HG03432 (cell line): ENCODE measurements at regions not wholly inside any gene's neighbourhood (a gene's known extent, or its start where the extent isn't known, plus 50 kb on each side); places are given as distances from the start of the nearest gene placed in this dataset.

Experiments
- ATAC-seq: cut with Tn5 transposase; IDR thresholded peaks from one replicate; pipeline ENCODE4 v1.9.1; 2021; ENCODE audit warnings: mild to moderate bottlenecking, moderate library complexity; ENCODE audit not compliant: unreplicated experiment

DNA sequence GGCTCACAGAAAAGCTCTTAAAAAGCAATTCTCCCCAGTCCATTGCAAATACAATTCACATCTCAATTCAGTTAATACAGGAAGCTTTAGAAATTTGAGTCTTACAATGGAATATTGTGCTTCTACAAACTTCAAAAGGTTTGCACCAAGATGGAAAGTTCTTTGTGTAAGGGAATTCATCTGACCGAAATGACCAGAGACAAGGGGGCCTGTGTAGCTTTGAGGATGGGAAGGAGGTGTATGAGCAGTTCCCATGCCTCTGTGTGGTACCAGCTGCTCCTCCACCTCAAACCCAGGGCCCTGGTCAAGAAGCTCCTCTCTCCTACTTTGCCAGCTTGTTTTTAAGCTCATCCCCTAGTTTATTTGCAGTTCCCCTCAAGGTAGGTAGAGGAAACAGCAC is 312.8 kb upstream of the PKDCC start:
- no peak for ATAC-seq

DNA sequence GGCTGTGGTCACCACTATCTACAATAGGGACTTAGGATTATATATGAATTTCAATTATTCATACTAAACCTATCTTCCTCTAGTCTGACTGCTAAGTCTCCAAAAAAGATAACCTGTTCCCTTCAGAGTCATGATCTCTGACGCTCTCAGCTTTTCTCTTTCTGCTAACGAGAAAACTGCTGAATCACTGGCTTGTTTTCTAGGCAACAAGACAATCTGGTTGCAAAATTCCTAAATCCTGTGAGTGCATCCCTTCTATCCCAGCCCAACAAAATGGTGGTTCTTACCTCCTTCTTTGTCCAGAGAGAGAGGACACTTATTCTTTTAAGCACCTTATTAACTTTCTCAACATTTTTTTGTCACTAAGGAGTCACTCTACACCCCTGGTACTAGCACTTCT is 312.3 kb upstream of the PKDCC start:
- ATAC-seq: no peak

DNA sequence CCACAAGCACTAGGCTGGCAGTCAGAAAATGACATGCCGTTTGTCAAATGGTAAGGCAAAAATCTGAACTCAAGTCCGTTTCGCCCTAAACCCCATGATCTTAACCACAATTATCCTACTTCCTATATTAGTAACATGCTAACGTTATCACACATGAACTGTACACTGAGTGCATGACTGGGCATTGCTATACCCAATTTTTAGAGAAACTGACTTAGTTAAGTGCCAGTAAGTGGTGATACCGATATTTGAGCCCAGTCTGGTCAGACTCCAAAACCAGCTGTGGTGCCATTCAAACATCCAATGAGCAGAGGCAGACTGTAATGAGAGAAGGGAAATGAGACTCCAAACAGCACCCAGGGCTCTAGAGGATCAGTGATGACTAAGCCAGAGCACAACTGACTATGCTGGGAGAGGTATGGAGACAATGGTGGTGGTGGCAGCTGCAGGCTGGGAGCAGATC is 311.7 kb upstream of the PKDCC start:
- peak; percentile 95 for ATAC-seq

DNA sequence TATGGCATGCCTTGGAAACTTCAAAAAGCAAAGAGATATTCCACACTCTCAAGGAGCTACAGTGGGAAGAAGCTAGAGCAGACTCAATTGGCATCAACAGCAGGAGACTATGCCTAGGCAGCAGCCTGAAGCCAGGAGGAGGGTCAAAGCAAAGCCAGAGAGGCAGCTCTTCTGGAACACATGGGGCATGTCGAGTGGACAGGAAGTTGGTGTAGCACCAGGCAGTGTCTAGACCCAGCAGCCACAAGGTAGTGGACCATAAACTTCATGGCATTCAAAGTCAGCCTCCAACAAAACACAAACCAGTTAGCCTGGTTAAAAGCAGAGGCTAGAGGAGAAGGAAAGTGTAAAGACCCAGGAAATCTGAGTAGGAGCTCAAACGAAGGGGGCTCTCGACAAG is 311.2 kb upstream of the PKDCC start:
- peak; percentile 44 for ATAC-seq

DNA sequence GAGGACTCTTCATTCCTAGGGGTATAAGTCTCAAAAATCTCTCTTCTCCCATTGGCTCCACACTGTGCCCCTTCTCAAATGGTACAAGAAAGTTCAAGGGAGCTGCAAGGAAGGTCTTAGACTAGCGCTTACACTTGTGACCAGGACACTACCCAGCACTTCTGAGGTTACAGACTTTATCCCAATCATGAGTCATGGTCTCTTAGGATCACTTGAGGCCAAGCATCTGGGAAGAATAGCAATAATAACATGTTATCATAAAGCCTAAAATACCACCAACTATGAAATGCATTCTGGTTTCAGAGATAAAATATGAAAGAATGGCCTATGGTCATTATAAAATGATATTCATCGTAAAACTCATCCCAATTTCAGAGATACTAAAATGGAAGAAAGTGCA is 309.9 kb upstream of the PKDCC start:
- ATAC-seq: no peak

DNA sequence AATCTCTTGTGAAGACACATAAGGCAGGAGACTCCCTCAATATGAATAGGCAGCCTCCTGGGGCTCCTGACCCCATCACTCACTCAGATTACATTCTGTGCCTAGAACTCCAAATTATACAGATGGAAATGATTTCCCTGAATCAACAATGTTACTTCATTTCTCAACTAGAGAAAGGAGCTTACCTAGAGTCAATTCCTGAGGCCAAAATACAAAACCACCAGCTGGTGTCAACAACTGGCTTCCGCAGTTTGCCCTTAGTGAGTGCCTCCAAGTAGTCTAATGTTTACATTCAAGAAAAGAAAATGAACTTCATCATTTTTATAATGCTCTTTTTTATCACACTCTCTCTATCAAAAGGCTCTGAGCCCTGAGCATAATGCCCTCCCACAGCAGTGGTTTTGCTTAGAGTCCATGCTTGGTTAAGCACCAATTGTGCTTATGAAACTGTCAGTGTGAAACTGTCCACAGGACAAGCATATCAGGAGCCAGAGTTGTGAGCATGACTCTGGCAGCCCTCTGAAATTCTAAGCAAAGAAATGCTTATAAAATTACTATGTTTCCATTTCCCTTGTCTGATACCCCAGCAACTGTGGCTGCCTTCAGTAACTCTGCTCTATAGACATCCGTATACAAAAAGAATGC is 305.7 kb upstream of the PKDCC start:
- peak; percentile 99 for ATAC-seq

DNA sequence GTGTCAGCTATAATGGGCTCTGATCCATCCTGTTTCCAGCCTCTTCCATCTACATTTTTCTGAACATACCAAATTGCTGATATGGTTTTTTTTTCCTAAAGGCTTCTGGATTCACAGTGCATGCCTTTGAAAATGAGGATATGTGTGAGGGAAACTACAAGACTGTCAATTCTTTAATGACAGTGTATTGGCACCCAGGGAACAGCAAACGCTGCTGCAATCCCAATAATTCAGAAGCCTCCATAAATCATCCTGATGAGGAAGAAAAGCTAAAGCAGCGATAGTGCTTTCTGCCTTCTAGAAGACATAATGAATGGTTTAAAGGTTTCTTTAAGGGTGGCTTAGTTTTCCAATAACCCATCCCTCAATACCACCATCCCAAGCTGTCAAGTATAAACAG is 304.5 kb upstream of the PKDCC start:
- no peak for ATAC-seq

DNA sequence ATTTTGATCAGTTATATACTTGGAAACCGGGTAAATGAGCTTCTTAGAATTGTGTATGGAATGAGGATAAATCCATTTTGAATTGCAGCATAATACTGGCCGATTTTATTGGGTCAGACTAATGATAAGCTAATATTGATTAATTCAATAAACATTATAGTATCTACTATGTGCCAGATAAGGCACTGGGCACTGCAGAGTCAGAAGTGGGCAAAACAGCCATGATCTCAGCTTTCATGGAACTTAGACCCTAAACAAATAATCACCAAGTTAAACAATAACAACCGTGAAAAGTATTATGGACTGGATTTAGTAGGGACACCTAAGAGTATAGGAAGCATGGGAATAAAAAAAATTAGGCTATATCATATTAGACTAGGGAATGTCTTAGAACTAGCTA is 297.0 kb upstream of the PKDCC start:
- ATAC-seq: no peak

DNA sequence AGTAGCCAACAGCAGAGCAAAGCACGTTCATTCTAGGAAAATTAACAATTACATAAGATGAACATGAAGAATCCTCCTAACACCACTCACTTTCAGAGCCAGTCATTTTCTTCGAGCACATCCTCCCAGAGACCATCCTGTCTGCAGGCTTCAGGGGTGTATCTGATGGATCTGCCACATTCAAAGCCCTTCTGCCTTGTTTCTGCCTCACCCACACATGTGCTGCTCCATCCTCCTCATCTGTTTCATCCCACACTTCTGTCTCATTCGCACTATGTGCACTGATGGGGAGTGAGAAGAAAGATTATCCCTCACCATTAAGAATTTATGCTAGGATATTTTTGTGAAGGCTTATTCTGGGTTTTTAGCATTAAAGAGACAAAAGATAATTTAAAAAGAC is 287.9 kb upstream of the PKDCC start:
- ATAC-seq: no peak

DNA sequence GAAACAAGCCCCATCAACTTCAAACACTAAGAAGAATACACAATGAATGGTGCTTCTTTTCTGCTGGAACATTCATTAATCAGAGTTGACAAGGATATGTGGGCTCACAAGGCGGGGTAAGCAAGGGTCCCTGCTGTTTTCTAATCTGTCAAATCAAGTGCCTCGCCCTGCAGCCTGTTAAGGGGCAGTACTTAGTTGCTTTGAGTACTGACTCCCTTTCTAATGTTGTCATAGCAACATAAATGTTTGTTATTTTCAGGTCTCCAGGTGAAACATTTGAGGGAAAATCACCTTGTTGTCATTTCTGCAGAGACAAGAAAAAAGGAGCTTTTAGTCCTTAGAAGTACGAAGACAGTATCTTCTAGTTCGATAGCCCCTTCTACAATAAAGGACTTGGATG is 284.7 kb upstream of the PKDCC start:
- ATAC-seq: no peak

DNA sequence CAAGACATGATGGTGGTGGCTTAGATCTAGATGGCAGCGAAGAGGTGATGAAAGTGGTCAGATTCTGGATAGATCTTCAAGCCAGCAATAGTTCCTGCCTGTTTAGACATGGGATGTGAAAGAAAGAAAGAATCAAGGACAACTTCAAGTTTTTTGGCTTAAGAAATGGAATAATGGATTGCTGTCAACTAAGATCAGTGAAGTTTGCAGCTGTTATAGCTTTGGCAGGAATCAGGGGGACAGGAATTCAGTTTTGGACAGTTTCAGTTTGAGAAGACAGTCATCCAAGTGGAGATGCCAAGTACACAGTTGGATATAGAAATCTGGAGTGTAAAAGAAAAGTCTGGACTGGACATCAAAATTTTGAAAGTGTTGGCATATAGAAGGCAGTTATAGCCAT is 283.7 kb upstream of the PKDCC start:
- no peak for ATAC-seq

DNA sequence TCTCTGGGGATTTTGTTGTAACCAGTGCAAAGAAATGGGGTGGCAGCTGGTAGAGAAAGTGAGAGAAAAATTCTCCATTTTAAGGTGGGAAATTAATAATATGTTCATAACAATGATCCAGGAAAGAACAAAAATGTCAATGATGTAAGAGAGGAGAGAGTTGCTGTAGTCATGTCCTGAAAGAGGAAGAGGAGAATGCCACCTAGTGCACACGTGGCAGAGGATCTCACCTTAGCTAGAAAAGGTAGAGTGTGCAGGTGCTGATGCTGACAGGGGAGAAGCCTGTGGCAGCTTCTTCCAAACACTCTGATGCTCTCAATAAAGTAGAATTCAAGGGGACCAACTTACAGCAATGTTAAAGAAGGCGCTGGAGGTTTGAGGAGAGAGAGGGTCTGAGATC is 282.9 kb upstream of the PKDCC start:
- no peak for ATAC-seq

DNA sequence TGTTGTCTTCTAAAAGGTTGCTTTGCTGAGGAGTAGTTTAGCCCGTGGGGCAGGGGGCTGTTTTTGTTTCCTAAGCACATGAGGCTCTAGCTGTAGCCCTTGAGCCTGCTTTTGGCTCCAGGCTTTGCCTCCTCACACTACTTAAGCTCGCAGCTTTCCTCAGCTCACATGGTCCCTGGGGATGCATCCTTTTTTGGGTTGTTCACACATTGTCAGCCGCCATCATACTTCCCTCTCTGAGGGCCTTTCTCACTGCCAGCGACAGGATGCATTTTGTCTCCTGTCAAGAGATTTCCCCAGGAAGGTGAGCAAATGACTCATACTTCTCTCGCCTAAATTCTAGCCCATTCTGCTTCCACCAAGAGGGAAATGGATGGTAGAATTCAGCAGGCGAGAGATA is 279.5 kb upstream of the PKDCC start:
- no peak for ATAC-seq

DNA sequence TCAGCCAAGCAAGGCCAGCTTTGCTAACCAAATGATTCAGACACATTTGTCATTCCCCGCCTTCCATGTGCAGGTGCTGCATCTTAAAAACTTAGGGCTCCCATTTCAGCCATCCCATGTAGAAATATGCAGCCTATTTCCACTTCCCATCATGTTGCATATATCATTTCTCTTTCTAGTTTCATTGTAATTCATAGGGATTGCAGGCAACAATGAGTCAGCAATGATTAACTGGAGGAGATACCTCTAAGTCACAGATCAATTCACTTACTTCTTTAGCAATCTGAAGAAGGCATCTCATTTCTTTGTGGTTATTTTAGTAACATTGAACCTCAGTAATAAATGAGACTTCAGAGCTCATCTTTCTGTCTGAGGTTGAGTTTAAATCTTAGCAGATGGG is 276.1 kb upstream of the PKDCC start:
- ATAC-seq: no peak

DNA sequence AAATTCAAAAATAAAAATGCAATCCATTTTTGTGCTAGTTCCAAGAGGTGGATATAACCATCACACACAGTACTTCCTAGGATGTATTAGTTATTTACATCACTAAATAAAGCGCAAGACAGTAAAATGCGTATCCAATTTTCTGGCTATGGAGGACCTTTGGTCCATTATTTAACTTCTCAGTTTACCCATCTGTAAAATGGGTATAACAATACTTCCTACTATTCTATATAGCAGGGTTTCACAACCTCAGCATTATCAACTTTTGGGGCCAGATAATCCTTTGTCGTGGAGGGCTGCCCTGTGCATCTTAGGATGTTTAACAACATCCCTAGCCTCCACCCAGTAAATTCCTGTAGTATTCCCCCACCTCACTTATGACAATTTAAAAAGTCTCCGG is 275.1 kb upstream of the PKDCC start:
- no peak for ATAC-seq

DNA sequence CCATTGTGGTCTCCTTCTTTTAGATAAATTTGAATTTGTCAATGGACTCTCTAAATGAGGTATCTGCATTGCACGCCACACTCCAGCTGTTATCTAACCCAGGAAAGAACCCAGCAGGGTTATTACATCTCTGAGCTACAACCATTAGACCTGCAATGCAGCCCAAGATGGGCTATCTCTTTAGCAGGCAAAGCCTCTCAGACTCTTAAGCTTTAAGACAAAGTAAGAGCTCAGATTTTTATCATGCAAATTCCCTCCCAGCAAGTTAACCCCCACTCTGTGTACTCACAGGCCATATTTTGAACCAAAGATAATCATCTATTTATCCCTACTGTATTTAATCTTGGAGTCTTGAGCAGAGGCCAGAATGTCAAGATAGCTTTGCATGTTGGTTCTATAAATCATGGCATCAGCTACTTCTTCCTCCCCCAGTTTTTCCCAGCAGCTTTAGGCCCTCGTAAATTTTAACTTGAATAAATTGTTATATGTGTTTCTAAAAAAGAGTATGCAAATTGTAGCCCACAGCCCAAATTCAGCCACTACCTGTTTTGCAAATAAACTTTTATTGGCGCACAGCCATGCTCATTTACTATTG is 273.7 kb upstream of the PKDCC start:
- ATAC-seq: no peak

DNA sequence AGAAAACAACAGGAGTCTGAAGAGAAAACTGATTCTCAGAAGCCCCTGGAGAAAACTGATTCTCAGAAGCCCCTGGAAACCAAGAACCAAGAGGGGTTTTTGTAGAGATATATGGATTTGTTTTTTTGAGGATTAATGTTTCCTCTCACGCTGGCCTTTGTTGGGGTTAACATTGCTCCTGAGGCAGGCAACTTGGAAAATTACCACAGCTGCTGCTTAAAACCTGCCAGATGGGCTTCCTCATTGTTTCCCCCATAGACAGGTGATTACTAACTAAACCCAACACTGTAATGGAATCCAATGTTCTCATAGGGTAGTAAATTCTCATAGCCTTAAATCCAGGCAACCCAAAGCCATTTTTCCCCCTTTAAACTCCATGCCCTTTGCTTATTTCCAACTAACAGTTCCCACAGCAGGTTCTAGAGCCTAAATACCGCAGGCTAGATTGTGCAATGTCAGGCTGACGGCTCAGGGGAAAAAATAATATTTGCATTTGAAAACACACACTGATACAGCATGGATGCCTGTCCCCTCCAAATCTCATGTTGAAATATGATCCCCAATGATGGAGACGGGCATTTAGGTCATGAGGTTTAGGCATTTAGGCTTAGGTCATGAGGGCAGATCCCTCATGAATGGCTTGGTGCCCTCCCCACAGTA is 272.3 kb upstream of the PKDCC start:
- ATAC-seq: no peak

DNA sequence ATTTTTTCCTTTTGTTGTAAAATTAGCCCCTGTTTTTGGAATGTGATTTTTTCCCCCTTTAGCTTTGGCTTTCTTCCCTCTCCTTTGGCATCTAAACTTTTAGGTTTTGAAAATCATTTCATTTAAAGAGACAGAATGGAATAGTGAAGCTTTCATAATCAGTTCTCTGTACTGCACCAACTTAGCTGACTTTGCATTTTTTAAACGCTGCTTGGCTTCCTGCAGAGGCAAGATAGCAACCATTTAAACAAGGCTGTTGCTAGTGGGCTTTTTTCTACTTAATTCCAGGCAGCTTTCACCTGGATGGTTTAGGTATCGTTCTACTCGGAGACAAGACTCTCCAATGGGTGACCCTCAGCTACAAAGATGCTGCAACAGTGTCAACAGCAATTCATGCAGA is 267.9 kb upstream of the PKDCC start:
- ATAC-seq: no peak

DNA sequence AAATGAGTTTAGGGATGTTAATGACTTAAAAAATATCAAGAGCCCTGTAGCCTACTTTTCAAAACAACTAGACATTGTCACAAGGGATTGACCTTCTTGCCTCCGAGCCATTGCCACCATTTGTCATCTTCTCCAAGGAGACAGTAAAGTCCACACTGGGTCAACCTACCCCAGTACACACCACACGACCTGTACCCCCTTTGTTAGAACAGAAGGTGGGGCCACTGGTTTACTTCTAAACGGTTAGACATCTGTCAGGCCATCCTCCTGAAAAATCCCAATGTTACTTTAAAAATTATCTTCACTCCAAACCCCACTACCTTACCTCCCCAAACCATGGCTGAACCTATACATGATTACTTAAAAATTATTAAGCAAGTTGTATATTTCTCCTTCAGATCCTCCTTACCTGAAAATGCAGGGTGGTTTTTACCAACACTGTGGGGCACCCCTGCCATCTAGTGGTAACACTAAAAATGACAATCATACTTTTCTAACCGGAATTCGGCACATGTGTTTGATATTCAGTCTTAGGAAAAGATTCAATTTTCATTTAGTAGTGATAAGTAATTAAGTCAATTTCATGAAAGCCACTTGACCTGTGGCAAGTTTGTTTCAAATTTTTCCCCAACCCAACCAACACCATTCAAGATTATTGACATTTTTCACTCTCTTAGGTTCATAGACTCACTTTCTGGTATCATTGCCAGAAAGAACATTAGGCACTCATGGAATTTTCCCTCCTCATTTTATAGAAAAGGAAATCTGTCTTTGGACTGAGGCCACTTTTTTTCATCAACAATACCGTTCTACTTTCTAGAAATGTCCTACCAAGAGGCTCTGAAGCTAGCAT is 265.3 kb upstream of the PKDCC start:
- ATAC-seq: no peak

DNA sequence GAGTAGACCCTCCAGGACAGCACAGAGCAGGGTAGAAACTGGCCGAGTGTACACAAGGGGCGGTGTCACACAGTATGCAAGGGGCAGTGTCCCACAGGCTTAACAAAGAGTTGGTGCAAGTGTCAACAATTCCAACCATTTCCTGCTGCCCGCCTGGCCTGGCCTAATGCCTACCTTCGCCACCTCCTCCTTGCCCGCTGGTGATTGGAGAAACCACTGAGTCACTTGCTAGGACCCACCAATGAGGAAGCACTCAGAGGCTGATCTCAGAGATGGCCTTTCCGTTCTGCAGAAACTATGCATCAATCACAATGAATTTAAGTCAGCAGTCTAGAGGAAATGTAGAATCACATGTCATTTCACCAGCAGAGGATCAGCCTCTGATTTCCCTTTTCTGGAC is 263.3 kb upstream of the PKDCC start:
- no peak for ATAC-seq

DNA sequence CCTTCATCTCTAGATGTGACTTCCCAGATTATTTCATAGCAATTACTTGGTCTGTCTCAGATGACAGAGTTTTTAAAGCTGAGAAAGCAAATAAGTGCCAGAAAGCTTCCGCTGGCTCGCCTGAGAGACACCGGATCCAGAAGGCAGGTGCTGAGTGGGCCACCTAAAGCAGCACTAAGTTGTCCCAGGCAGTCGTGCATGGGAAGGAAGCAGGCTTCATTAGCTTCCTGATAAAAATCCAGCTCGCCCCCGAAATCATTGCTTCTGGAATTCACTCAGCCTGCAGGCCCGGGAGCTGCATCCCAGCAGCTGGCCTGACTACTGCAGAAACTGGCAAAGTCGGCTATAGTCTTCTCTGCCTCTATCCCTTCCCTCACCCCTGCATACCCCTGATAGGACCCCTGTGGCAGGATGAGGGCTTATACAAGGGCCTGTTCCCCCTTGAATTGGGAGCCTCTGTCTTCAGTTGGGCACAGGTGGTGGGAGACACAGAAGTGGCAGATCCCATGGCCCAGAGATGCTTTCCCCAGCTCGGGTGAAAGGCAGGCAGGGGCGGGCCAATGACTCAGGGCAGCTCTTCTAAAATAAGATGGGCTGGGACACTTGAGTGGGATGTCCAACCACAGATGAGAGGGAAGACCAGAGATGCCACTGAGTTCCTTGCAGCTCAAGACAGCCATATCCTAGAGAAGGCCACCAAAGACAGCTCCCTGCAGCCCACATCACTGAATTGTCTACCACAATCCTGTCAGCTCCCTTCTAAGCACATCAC is 262.4 kb upstream of the PKDCC start:
- no peak for ATAC-seq
